ENCODE measurements at regions not wholly inside any gene's neighbourhood (a gene's known extent, or its start where the extent isn't known, plus 50 kb on each side); places are given as distances from the start of the nearest gene placed in this dataset.
"Not testable (repeated sequence)": the region's sequence is repeated elsewhere in the genome, so short reads cannot be mapped to it uniquely, and the experiment has no call there.

DNA sequence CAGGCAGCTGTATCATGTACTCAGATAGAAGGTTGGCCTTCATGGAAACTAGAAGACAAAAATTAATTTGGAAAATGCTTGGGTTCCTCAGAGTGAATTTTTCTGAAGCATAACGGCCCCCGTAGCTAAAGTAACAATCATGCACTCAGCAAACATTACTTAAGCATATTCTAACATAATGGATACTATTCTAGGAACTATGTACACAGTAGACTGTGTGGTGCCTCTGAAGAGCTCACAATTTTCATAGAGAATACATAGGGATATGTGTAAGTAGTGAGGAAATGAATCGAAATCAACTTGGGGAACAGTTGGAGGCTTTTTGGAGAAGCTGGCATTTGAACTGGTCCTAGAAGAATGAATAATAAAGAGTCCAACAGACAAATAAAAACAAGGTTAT lies 1045.0 kb downstream of the GLUD2 start:
- no peak for DNase-seq

DNA sequence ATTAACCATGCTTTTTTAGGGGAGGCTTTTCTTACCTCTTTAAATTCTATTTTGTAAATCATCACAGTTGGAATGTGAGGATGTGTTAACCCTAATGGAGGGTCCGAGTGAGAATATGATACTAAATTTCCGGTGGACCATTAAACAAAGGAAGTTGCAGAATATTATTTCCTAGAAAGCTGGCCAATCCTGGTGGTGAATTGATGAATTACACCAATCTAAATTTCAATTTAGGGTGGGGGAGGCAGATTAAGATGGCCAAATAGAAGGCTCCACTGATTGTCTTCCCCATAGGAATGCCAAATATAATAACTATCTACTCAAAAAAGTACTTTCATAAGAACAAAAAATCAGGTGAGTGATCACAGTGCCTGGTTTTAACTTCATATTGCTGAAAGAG lies 1045.6 kb downstream of the GLUD2 start:
- DNase-seq: no peak

DNA sequence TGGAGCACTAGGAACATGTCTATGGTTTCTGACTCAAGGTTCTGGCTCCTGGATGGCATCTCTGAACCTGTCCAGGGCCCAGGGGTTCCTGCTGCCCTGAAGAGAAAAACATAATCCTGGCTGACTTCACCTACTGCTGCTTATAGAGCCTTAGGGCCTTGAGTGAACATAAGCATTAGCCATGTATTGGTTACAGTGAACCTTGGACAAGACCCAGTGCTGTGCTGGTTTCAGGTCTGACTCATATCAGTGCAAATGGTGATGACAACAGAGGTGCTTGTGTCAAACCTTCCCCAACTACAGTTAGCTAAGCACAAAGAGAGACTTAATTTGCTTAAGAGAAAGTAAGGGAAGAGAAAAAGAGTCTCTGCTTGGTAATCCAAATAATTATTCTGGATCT lies 1047.2 kb downstream of the GLUD2 start:
- DNase-seq: no peak

DNA sequence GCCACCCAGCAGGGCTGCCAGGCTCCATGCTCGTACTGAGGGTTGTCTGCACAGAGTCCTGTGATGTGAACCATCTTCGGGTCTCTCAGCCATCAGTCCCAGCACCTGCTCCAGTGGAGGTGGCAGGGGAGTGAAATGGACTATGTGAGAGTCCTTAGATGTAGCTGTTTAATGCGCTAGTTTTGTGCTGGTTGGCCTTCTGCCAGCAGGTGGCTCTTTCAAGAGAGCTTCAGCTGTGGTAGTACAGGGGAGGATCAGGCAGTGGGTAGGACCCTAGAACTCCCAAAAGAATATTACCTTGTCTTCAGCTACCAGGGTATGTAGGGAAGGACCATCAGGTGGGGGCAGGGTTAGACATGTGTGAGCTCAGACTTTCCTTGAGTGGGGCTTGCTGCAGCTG lies 1066.0 kb downstream of the GLUD2 start:
- DNase-seq: no peak

DNA sequence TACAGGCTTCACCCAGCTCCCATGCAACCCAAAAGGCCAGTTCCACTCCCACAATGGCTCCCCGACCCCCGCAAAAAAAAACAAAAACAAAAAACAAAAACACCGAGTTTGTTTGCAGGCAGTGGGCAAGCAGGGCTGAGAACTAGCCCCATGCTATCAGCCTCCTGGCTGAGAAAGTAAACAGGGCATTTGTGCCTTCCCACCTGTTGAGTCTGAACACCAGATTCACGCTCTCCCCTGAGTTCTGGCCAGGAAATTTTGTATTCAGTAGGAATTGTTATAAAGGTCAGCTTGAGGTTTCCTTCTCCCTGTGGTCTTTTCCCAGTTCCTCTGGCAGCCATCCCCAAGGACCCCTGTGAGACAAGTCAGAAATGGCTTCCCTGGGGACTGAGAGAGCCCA lies 1066.5 kb downstream of the GLUD2 start:
- no peak for DNase-seq

DNA sequence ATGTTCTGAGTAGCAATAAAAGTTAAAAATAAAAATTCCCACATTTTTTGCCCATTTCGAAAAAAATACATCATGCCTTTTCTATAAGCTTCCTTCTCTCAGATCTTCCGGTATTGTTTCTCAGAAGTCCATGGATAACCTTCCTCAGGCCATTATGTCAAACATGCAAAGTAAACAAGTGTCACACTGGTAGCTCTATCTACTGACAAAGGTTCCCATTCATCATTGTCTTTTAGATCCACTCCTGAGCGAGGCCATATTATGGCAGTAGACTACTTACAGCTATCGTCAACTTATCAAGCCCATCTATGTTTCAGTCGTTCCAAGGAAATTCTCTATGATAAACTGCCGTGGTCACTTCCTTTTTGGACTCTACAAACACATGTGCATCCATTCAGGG lies 1068.2 kb downstream of the GLUD2 start:
- DNase-seq: no peak

DNA sequence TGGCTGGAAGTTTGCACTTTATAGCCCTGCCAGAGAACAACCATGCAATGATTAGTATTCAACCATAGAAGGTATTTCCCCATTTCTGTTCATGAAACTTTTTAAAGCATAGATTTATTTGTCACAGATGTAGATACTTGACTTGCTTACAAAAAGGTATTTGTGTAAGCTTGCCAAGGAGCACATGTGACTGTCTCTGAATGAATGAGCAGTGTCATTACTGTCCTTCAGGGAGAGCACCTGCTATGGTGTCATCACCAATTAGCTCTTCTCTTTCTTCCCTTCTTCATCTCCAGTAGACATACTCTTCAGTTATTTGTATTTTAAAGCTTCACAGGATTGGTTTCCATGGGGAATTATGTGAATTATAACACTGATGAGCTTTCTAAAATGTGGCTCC lies 1064.7 kb upstream of the GRIA3 start:
- DNase-seq: no peak

DNA sequence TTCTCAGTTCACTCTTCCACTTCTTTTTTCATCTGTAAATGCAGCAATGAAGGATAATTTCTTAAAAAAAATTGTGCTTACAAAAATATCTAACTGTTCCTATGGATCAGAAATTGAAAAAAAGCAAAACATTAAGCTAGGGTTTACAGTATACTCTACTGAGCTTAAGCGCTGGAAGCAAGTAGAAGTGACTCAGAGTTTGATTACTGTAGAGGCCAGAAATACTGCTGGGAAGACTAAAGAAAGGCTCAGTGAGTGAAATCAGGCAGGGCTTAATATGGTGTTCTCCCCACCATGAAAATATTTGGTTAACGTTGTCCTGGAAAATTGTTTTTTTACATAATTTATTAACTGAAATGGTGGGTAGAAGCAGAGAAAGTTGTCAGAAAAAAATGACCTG lies 1061.8 kb upstream of the GRIA3 start:
- DNase-seq: no peak

DNA sequence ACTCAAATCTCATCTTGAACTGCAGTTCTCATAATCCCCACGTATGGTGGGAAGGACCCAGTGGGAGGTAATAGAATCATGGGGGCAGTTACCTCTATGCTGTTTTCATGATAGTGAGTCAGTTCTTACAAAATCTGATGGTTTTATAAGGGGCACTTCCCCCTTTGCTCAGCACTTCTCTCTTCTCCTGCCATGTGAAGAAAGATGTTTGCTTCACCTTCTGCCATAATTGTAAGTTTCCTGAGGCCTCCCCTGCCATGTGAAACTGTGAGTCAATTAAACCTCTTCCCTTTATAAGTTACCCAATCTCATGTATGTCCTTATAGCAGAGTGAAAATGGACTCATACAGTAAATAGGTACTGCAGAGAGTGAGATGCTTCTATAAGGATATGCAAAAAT lies 1050.6 kb upstream of the GRIA3 start:
- DNase-seq: peak; percentile 1

DNA sequence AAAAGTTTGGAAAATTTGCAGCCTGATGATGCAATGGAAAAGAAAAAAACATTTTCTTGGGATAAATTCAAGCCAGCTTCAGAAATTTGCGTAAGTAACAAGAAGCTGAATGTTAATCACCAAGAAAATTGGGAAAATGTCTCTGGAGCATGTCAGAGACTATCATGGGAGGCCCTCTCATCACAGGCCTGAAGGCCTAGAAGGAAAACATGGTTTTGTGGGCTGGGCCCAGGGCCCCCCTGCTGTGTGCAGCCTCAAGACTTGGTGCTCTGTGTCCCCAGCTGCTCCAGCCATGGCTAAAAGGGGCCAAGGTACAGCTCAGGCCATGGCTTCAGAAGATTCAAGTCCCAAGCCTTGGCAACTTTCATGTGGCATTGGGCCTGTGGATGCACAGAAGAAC lies 1049.8 kb upstream of the GRIA3 start:
- no peak for DNase-seq

DNA sequence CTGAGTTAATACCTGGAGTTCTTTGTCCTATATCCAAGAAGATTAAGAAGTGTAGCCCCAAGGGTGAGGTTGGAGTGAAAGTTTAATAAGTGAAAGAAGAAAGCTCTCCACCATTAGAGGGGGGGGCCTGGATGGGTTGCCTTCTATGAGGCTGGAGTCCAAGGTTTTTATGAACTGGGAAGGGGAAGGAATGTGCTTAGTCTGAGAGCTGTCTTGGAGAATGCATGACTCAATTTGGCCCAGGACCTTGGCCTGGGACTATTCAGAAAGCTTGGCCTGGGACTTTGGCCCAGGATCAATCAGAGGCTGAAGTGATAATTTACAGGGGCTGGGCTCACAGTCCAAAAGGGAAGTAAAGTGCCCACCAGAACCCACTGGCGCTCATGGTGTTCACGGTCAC lies 1049.0 kb upstream of the GRIA3 start:
- no peak for DNase-seq

DNA sequence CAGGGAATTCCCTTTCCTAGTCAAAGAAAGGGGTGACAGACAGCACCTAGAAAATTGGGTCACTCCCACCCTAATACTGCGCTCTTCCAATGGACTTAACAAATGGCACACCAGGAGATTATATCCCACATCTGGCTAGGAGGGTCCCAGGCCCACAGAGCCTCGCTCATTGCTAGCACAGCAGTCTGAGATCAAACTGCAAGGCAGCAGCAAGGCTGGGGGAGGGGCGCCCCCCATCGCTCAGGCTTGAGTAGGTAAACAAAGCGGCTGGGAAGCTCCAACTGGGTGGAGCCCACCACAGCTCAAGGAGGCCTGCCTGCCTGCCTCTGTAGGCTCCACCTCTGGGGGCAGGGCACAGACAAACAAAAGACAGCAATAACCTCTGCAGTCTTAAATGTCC lies 1043.9 kb upstream of the GRIA3 start:
- DNase-seq: not testable (repeated sequence)

DNA sequence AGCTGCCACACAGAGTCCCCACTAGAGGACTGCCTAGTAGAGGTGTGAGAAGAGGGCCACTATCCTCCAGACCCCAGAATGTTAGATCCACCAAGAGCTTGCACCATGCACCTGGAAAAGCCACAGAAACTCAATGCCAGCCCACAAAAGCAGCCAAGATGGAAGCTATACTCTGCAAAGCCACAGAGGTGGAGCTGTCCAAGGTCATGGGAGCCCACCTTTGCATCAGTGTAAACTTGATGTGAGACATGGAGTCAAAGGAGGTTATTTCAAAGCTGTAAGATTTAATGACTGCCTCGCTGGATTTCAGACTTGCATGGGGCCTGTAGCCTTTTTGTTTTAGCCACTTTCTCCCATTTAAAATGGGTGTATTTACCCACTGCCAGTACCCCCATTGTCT lies 1030.1 kb upstream of the GRIA3 start:
- DNase-seq: no peak

DNA sequence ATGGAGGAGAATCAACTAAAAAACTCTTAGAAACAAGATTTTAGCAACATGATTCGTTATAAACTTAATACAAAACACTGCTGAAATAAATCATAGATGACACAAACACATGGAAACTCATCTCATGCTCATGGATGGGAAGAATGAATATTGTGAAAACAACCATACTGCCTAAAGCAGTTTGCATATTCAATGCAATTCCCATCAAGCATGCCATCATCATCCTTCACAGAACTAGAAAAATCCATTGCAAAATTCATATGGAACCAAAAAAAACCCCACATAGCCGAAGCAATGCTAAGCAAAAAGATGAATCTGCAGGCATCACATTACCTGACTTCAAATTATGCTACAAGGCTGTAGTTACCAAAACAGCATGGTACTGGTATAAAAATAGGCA lies 1015.8 kb upstream of the GRIA3 start:
- no peak for DNase-seq

DNA sequence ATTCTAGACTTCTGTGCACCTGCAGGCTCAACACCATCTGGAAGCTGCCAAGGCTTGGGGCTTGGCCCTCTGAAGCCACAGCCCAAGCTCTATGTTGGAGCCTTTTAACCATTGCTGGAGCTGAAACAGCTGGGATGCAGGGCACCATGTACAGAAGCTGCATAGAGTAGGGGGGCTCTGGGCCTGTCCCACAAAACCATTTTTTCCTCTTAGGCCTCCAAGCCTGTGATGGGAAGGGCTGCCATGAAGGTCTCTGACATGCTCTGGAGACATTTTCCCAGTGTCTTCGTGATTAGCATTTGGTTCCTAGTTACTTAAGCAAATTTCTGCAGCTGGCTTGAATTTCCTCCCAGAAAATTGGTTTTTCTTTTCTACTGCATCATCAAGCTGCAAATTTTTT lies 999.3 kb upstream of the GRIA3 start:
- no peak for DNase-seq

DNA sequence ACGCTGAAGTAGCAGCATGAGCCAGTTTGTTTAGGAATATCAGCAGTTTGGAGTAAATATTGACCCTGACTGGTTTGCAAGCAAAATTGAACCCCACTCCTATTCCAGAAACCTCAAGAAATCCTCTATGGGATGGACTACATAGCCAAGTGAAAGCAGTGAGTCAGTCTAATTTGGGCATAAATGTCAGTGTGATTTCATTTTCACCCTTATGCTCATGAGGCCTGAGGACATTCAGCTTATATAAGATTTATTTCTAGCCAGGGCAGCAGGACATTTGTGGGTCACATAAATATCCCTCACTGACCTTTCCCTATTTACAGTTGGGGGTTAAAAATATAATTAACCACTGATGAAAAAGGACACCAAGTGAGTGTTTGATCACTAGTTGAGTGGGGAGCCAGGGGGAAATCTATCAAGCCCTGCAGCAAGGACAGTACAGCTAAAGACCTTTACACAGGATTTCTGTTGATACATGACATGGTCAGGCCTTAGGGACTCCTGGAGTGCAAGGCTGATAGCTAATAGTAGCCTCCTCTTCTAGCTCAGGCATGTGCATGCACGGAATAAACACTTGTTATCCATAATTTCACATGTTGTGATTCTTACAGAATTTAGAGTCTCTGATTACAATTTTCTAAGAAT lies 996.9 kb upstream of the GRIA3 start:
- no peak for DNase-seq

DNA sequence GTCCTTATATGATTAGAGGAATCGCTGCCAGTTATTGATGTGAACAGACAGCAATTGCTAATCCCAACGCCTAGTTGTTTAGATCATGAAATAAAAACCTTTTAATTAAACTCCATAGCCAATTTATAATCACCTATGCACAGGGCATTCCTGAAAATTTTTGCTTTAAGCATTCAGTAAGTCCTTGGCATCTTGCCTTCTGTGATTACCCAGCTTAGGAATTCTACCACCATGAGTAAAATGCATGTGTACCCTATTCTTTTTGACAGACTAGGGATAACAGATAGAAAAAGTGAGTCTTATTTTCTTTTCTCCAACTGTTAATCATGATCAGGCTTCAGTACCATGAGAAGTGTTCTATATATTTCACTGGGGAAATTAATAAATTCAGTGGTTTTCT lies 995.3 kb upstream of the GRIA3 start:
- DNase-seq: no peak

DNA sequence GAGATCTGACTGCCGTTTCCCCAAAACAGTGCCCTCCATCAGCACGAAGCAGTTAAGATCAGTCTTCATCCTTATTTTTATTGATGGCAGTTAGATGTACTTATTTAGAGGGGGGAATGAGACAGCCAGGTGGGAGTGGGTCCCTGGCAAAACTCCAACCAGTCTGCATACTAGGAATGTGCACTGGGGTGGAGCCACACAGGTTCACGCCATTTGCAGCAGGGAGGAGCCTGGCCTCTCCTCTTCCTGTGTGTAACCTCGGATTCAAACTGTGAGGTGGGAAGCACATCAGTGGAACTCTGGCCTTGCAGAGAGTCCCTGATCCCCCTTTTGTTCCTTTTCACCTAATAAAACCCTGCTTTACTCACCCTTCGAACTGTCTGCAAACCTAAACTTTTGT lies 987.7 kb upstream of the GRIA3 start:
- DNase-seq: no peak

DNA sequence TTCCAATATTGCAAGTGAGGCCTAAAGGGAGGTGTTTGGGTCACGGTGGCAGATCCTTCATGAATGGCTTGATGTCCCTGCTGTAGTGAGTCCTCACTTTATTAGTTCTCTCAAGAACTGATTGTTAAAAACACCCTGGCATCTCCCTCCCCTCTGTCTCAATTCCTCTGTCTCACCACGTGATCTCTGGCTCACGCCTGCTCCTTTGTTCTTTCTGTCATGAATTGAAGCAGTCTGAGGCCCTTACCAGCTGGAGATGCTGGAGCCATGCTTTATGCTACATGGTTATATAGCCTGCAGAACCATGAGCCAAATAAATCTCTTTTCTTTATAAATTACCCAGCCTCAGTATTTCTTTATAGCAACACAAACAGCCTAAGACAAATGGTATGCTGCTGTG lies 980.7 kb upstream of the GRIA3 start:
- no peak for DNase-seq

DNA sequence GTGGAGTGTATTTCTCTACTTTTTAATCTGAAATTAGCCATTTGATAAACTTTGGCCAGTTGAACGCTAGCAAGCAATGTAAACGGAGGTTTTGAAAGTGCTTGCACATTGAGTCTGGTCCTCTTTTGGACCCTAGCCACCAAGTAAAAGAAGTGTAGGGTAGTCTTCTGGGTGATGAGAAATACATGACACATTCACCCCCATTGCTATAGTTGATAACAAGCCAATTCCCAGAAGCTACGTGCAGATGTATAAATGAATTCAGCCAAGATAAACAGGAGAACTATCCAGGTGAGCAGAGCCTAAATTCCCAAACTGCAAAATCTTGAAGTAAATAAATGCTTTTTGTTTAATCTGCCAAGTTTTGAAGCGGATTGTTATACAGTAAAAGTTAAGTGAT lies 965.4 kb upstream of the GRIA3 start:
- no peak for DNase-seq

DNA sequence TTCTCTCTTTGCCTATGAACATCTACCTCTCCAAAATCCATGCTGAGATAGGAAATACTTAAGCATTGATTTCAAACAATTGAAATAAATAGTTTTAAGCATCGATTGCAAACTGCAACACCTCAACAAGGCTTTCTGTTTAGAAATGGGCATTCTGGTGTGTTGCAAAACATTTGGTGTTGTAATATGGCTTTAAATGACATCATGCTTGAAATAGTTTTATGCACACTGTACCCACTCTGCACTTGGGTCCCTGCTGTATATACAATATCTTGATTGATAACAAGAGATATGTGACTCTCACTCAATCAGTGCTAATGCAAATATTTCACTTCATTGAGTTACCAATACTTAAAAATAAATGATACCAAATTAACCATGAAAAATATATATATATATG lies 964.9 kb upstream of the GRIA3 start:
- DNase-seq: no peak

DNA sequence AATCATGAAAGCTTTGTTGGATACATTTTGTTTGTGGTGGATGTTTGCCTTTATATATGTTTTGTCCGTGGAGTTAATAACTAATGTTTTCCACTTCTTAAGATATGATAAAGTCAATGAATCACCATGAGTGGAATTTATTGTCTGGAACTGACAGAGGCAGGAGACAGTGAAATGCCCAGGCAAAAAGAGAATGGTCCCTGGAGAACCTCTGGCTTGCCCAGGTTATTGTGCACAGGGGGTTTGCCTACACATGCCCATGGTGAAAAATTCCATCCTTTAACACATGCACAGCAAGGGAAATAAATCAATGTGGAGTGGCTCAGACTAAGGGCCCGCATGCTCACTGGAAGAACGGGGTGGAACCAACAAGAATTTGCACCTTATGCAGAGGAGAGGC lies 964.3 kb upstream of the GRIA3 start:
- DNase-seq: no peak

DNA sequence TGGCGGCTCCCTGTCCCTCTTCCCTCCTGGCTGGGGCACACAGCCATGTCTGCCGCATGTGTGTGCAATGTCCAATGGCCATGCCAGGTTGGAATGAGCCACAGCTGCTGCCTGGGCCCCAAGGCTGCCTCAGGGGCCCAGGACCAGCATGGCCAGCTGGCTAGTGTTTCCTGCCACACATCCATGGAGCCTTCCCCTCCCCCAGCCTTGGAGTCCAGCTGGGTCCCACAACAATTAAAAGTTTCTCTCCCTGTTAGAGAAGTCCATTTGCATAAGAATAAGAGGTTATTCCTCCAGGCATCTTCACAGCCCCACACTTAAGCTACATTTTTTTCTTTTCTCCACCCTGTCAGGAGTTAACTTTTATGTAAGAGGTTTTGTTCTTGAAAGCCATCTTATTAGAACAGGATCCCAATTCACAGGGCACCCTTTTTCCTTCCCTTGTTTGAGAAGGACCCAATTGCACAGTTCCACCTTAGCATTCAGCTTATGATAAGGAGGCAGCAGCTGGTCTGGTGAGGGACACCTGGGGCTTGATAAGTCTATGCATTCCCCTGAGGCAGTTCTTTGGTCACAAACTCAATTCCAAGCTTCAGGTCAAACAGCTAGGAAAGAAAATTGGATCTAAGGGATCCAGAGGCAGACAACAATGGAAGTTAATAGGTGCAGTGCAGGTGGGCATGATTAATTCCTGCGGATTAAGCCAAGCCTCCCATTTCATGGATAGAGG lies 963.3 kb upstream of the GRIA3 start:
- no peak for DNase-seq

DNA sequence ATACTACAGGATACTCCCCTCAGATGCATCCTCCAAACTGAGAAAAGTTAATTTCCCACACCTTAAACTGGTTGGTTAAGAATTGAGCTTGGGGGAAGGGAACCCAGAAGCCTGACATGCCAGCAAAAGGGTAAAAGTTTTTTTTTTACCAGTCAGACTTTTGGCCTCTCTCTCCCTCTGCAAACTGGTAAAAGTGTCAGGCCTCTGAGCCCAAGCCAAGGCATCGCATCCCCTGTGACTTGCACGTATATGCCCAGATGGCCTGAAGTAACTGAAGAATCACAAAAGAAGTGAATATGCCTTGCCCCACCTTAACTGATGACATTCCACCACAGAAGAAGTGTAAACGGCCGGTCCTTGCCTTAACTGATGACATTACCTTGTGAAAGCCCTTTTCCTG lies 962.3 kb upstream of the GRIA3 start:
- not testable (repeated sequence) for DNase-seq

DNA sequence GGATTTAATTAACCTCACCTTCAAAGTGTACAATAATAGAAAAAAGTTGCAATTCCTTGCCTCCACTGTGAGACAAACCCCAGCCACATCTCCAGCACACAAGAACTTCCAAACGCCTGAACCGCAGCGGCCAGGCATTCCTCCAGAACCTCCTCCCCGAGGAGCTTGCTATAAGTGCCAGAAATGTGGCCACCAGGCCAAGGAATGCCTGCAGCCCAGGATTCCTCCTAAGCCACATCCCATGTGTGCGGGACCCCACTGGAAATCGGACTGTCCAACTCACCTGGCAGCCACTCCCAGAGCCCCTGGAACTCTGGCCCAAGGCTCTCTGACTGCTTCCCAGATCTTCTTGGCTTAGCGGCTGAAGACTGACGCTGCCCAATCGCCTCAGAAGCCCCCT lies 959.9 kb upstream of the GRIA3 start:
- DNase-seq: not testable (repeated sequence)
